GM18907 (cell line): ENCODE measurements at regions not wholly inside any gene's neighbourhood (a gene's known extent, or its start where the extent isn't known, plus 50 kb on each side); places are given as distances from the start of the nearest gene placed in this dataset.

Source experiments
- ATAC-seq: cut with Tn5 transposase; IDR thresholded peaks from one replicate; pipeline ENCODE4 v1.9.1; 2021; ENCODE audit warnings: mild to moderate bottlenecking, moderate library complexity; ENCODE audit not compliant: unreplicated experiment

DNA sequence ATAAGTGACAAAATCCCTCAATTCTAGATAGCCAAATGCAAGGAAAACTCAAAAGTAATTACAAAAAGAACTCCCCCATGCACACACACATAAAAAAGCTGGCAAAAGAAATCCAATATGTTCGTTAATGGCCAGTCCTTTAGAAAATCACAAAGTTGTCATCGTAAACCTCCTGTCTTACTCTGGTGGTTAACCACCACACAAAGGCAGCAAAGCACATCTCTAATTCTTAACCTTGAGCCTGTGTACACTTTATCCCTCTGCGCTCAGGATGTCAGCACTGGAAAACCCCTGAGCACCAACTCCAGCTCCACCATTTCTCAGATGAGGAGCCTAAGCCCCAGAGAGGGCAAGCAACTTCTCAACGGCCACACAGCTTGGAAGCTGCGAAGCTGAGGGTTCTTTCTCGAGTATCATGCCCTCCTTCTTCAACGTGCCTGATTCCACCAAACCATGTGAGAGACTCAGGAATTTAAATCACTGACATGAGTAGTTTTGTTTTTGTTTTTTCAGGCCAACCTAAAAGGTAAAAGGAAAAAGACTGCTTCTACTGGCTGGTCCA lies 72.5 kb downstream of the C16orf95 start:
- no peak for ATAC-seq

DNA sequence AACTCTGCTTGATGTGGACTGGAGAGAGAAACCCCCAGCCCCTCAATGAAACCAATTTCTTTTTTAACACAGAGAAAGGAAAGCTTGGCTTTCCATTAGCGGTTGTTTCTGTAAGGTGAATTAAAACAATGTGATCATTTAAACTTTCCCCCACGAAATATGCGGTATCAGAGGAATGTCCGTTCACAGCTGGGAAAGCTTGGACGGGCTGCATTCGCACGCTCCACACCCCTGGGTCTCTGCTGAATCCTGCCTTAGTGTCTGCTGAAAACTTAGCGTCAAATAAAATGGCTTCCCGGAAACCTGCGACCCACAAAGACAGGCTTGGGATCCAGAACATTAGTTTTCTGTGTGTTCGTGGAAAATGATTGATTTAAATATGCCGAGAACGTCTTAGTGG lies 71.7 kb downstream of the C16orf95 start:
- no peak for ATAC-seq

DNA sequence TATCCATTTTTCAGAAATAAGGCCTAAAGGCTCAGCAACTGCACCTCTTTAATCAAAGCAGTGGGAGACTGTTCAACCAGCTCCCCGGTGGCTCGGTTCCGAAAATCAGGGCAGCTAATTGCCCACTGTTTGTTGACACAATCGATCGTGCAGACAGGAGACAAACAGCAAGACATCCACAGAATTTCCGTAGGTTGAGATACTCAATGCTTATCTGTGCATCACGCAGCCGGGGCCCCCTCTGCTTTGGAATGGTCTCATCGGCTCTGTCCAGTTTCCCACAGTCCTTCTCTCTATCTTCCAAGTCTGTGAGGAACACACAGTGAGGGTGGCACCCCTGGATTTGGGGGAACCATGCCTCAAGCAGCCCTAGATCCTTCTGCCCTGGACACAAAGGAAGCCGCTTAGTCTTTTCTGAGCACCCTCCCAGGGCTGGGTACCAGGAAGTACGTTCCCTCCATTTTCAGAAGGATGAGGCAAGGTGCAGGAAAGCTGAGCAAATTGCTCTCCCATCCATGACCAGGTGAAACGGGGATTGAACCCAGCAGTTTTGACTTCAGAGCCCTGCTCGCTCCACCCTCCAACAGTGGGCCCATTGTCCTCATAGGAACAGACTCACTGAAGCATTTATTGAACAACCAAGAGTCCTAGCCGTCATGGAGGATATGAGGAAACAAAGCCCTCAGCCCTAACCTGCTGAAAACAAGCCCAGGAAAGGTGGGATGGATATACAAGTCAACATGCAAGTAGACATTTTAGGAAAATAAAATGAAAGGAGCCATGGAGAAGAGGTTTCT lies 70.7 kb downstream of the C16orf95 start:
- ATAC-seq = no peak

DNA sequence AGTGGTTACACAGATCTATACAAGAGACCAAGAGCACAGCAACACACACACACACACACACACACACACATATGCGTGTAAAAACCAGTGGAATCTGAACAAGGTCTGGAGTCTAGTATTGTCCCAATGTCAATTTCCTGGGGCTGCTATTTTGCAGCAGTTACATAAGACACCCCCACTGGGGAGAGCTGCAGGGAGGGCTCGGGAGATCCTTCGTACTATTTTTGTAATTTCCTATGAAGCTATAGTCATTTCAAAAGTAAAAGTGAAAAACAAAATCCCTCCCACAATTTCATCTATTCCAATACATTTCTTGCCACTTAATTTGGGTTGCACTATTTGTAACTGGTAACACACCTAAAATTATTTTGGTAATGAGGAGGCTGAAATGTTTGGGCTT lies 68.5 kb downstream of the C16orf95 start:
- no peak for ATAC-seq

DNA sequence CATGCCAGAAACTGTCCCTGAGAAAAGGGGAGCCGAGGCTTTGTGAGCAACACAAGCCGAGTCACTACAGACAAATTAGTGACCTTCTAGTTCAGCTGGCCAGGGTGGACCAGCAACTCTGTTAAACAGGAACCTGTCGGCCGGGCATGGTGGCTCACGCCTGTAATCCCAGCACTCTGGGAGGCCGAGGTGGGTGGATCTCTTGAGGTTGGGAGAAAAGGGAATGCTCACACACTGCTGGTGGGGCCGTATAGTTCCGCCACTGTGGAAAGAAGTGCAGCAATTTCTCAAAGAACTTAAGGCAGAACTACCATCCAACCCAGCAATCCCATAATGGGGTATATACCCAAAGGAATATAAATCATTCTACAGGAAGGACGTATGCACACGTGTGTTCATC lies 67.8 kb downstream of the C16orf95 start:
- ATAC-seq = no peak

GRCh38 chr16:87250431-87250960 lies 66.7 kb downstream of the C16orf95 start:
- ATAC-seq = no peak

- no peak for ATAC-seq
Measured at GRCh38 chr16:87252269-87252970, 64.8 kb downstream of the C16orf95 start.
